ELF-1 (cell line): ENCODE measurements at regions not wholly inside any gene's neighbourhood (a gene's known extent, or its start where the extent isn't known, plus 50 kb on each side); places are given as distances from the start of the nearest gene placed in this dataset.

ENCODE experiments used
- DNase-seq: peaks from one replicate; pipeline ENCODE4 v3.0.0-alpha.2; 2016; ENCODE audit warnings: low read depth, low spot score

GRCh38 chr12:23169012-23169695, 544.2 kb downstream of the ETNK1 start:
- DNase-seq = no peak

GRCh38 chr12:23169696-23170013, 544.7 kb downstream of the ETNK1 start:
- no peak for DNase-seq

DNA sequence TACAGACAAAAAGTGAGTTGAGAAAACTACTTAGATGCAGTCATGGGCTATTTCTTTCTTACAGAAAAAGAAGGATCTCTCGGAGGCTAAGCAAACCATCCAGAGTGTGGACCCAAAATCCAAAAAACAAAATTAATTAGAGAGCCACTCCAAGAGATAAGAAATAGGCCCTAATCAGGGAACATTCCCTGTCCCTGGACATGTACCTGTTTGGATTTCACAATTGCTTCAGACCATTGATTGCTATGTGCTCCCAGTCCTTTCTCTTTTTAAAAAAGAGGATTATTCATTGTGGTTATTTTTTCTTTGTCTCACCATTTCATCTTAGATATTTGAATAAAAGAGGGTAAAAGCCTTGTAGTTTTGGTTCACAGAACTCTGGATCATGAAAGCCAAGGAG, 549.9 kb downstream of the ETNK1 start:
- no peak for DNase-seq

DNA sequence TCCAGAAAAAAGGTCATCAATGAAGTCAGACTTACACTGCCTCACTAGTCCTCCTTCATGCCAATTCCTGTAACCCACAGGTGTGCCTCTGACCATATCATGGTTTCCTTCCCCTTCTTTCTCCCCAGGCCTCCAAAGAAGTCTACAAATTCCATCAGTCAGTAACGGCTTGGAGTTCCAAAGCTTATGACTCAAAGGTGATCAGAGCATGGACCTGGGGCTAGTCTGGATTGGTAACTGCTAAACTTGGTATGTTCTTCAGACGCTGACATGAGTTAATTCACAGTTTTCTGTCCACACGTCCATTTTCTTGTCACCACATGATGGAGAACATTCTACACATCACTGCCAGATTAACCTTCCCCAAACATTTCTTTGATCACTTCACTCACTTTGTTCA, 560.4 kb downstream of the ETNK1 start:
- no peak for DNase-seq

GRCh38 chr12:23186950-23187349, 562.0 kb downstream of the ETNK1 start:
- no peak for DNase-seq

GRCh38 chr12:23193552-23193951, 568.6 kb downstream of the ETNK1 start:
- DNase-seq = no peak

GRCh38 chr12:23197266-23197665, 572.3 kb downstream of the ETNK1 start:
- no peak for DNase-seq

DNA sequence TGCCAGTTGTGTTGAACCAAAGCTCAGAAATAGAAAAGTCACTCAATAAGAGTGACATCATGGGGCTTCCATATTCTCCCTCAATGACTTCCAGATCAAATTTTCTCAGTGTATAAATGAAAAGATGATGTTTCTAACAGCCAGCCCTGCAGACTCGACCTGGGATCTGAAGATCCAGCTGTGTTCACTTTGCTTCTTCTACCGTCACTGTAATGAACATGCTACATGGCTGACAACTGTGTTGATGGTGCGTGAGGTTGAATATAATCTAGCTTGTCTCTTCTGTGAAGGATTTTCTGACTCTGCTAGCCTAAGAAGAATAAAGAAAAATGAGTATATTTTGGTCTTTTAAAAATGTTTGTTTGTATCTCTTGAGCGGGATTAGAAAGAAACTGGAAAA, 577.8 kb downstream of the ETNK1 start:
- DNase-seq = no peak

- peak; percentile 24 for DNase-seq
Measured at GRCh38 chr12:23204933-23205778, 580.2 kb downstream of the ETNK1 start.

DNA sequence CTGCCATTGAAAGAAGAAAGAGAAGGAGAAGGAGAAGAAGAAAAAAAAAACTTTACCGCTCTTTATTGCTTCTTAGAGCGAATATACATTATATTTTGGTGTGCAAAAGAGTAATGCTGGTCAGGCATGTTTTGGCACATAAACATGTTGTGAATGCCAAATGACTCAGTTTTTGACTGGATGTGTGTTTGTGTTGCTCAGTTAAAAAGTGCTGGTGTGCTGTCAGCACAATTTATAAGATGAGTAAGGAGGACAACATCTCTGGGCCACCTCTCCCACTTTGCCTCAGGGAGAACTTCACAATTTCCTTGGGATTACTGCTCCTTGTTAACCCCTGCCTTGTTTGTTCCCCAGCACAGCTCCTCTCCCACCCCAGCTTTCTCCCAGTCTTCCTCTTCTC, 584.8 kb downstream of the ETNK1 start:
- DNase-seq = no peak

- DNase-seq = no peak
Measured at GRCh38 chr12:23210573-23210972, 585.6 kb downstream of the ETNK1 start.

- DNase-seq = no peak
Measured at GRCh38 chr12:23211384-23212320, 586.7 kb downstream of the ETNK1 start.

DNA sequence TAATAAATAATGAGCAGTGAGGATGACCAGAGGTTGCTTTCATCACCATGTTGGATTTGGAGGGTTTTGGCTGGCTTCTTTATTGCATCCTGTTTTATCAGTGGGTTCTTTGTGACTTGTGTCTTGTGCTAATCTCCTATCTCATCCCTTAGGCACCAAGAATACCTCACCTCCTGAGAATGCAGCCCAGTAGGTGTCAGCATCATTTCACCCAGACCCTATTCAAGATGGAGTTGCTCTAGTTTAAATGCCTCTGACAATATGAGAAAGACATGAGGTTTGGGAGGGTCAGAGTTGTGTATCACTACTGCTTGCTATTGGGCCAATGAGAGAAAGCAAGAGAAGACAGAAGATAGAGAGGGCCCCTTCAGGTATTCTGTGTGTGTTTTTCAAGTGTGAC, 592.2 kb downstream of the ETNK1 start:
- no peak for DNase-seq

- DNase-seq = no peak
Measured at GRCh38 chr12:23217667-23218066, 592.7 kb downstream of the ETNK1 start.

GRCh38 chr12:23221066-23221465, 596.1 kb downstream of the ETNK1 start:
- DNase-seq = peak; percentile 28

DNA sequence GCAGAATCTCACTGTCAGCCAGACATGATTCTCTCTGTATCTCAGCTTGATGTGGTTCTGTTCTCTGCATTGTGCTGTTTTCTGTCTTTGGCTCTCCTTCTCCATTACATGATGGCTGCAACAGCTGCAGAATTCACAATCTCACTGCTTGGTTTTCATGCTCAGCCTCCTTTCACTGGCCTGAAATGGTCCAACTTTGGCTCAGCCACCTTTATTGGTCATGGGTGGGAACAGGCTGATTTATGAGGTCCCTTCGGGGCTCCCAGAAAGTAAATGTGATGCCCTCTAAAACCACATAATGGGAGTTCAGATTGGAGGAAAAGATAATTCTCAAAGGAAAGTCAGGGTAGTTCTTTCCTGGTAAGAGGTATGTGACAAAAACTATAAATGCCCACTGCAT, 597.0 kb downstream of the ETNK1 start:
- no peak for DNase-seq

GRCh38 chr12:23222801-23223200, 597.8 kb downstream of the ETNK1 start:
- DNase-seq = no peak

DNA sequence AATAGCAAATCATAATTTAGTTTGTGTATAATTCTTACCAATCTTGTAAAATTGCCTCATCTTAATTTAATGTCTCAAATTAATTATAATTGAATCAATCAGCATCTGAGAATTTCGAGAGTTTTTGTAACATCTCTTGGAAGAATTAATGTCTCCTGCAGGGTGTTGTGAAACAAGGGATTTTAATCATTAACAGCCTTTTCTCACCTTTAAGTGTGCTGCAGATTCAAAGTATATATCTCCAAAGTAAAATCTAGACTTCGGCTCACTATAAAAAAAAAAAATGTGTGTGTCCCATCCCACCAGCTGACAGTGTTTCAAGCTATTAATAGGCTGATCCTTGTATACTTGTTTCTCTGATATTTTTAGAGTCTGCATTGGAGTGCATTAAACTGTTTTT, 603.1 kb downstream of the ETNK1 start:
- no peak for DNase-seq

GRCh38 chr12:23230899-23231298, 605.9 kb downstream of the ETNK1 start:
- no peak for DNase-seq

GRCh38 chr12:23236066-23236780, 611.3 kb downstream of the ETNK1 start:
- no peak for DNase-seq

DNA sequence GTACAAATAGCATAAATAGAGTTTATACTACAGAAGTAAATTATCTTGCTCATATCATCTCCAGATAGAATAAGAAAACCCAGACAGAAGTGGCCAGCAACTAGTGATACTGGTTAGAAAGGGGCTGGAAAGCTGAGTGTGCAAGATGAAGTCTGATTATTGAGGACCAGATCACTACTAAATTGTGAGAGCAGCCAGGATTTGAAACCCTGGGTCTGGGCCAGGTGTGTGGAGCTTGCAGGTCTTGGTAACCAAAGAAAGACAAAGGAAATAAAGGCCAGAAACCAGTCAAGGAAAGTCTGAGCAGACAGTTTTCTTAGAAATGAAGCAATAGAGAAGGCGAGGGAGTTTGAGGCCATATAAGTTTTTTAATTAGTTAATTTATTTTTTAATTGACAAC, 611.8 kb downstream of the ETNK1 start:
- DNase-seq = no peak

- no peak for DNase-seq
Measured at GRCh38 chr12:23238190-23238589, 613.2 kb downstream of the ETNK1 start.
